ENCODE measurements at regions not wholly inside any gene's neighbourhood (a gene's known extent, or its start where the extent isn't known, plus 50 kb on each side); places are given as distances from the start of the nearest gene placed in this dataset.

DNA sequence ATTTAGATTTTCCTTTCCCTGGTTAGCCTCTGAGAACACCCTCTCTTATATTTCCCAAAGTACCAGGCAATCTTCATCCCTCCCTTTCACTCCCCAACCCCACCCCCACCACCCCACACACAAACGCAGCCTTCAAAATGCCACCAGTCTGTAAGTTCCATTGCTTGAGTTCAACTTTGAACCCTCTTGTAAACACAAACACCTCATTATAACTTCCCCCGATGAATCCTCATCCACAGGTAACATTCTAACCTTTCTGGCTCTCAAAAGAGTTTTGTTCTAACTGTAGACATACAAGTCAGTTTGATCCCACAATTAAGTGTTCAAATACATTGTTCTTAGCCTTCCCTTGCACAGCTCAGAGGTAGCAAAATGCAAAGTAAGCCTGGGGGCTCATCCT is 199.4 kb upstream of the FOXN3 start:
- Histone ChIP-seq H3K27ac (ENCODE audit: extremely low read depth, low read depth, low read length) (no peak overlapping the region), H3K4me1 (replicated peaks in 1 of 2; ENCODE audit: control insufficient read depth in 2 of 2, insufficient read depth in 2 of 2, low read length in 2 of 2) (peaks cover 0 to 7% of the 10 kb centered on the region in 2 experiments; a peak in 1 of 5 replicates), H3K4me3 (no peak overlapping the region), H3K79me2 (ENCODE audit: control insufficient read depth, insufficient read depth, low read length) (no peaks in the 10 kb centered on the region), H3K9me1 (ENCODE audit: control insufficient read depth, insufficient read depth, low read length) (no peaks in the 10 kb centered on the region), H3K4me2 (ENCODE audit: insufficient read depth, low read length) (no peak overlapping the region), H3K9me3 (replicated peaks; ENCODE audit: control insufficient read depth, insufficient read depth, low read depth, low read length) (no peaks in the 10 kb centered on the region), H3K9ac (ENCODE audit: insufficient read depth in 1 of 2, low read depth in 2 of 2, low read length in 2 of 2) (no peak overlapping the region), H3K27me3 (ENCODE audit: control insufficient read depth in 2 of 2, insufficient read depth in 2 of 2, low read length in 2 of 2) (peaks cover 5 to 14% of the 10 kb centered on the region in 2 experiments), H2AFZ (ENCODE audit: low read depth, low read length) (no peak overlapping the region), H3K36me3 (ENCODE audit: control insufficient read depth, insufficient read depth, low read length) (no peaks in the 10 kb centered on the region), H4K20me1 (replicated peaks; ENCODE audit: control insufficient read depth, insufficient read depth, low read length) (no peaks in the 10 kb centered on the region)
- BruUV-seq (replicated peaks), result no TSS peak
- 11% methylated on average over 1 of the region's 2 CpGs for WGBS (ENCODE audit: insufficient coverage, low coverage, missing lambda C conversion rate)
- ChIA-PET POLR2A (no interaction called here), CTCF (ENCODE audit: low intra/inter-chr PET ratio) (no interaction called here)
- DNase-seq (ENCODE audit: extremely low read depth in 1 of 4, low spot score in 3 of 4) (no peak), FAIRE-seq (no peak), ATAC-seq (no peak)
- in situ Hi-C loops (cut with MboI), result no loop called here
- intact Hi-C loops (cut with micrococcal nuclease), result no loop called here
- TF ChIP-seq CBFA2T3 (IDR thresholded peaks at IDR 0.05), result no peak
- no peak for TF ChIP-seq MIER1 (IDR thresholded peaks at IDR 0.05; ENCODE audit: low read depth)
- no peak for TF ChIP-seq NR4A1 (CRISPR knock-in tag; IDR thresholded peaks at IDR 0.05)
- TF ChIP-seq NR4A1 (tag; IDR thresholded peaks at IDR 0.05), result no peak
- TF ChIP-seq FOSL1 (tag; conservative IDR thresholded peaks at IDR 0.05), result no peak
- TF ChIP-seq ARID1B (IDR thresholded peaks at IDR 0.05), result no peak
- TF ChIP-seq, protein P1, sequence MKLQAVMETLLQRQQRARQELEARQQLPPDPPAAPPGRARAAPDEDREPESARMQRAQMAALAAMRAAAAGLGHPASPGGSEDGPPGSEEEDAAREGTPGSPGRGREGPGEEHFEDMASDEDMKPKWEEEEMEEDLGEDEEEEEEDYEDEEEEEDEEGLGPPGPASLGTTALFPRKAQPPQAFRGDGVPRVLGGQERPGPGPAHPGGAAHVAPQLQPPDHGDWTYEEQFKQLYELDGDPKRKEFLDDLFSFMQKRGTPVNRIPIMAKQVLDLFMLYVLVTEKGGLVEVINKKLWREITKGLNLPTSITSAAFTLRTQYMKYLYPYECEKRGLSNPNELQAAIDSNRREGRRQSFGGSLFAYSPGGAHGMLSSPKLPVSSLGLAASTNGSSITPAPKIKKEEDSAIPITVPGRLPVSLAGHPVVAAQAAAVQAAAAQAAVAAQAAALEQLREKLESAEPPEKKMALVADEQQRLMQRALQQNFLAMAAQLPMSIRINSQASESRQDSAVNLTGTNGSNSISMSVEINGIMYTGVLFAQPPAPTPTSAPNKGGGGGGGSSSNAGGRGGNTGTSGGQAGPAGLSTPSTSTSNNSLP (IDR thresholded peaks at IDR 0.05; ENCODE audit: borderline replicate concordance, low read depth, low read length), result no peak
- no peak for TF ChIP-seq ZNF23 (CRISPR knock-in tag; IDR thresholded peaks at IDR 0.05)
- TF ChIP-seq, protein P2, sequence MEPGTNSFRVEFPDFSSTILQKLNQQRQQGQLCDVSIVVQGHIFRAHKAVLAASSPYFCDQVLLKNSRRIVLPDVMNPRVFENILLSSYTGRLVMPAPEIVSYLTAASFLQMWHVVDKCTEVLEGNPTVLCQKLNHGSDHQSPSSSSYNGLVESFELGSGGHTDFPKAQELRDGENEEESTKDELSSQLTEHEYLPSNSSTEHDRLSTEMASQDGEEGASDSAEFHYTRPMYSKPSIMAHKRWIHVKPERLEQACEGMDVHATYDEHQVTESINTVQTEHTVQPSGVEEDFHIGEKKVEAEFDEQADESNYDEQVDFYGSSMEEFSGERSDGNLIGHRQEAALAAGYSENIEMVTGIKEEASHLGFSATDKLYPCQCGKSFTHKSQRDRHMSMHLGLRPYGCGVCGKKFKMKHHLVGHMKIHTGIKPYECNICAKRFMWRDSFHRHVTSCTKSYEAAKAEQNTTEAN (CRISPR knock-in tag; IDR thresholded peaks at IDR 0.05), result no peak
- TF ChIP-seq, protein P3, sequence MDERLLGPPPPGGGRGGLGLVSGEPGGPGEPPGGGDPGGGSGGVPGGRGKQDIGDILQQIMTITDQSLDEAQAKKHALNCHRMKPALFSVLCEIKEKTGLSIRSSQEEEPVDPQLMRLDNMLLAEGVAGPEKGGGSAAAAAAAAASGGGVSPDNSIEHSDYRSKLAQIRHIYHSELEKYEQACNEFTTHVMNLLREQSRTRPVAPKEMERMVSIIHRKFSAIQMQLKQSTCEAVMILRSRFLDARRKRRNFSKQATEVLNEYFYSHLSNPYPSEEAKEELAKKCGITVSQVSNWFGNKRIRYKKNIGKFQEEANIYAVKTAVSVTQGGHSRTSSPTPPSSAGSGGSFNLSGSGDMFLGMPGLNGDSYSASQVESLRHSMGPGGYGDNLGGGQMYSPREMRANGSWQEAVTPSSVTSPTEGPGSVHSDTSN (CRISPR knock-in tag; IDR thresholded peaks at IDR 0.05; ENCODE audit: low read depth), result no peak
- TF ChIP-seq, protein P3 (tag; conservative IDR thresholded peaks at IDR 0.05; ENCODE audit: low read depth), result no peak
- no peak for TF ChIP-seq HNRNPL (IDR thresholded peaks at IDR 0.05; ENCODE audit: low read depth, low read length)
- no peak for TF ChIP-seq JUND (IDR thresholded peaks at IDR 0.05; ENCODE audit: borderline replicate concordance, low read depth, low read length)
- no peak for TF ChIP-seq JUND (tag; IDR thresholded peaks at IDR 0.05; ENCODE audit: borderline replicate concordance, low read depth, low read length)
- no peak for TF ChIP-seq MCM2 (IDR thresholded peaks at IDR 0.05; ENCODE audit: low read depth)
- TF ChIP-seq ZNF217 (CRISPR knock-in tag; IDR thresholded peaks at IDR 0.05), result no peak
